Stimulated activated CD8-positive, alpha-beta memory T cell treated with anti-CD3 and anti-CD28 coated beads, Interleukin-12 subunit alpha, Interleukin-12 subunit beta, amount 100 ng/mL, for 4 hours (primary cell): ENCODE measurements at regions not wholly inside any gene's neighbourhood (a gene's known extent, or its start where the extent isn't known, plus 50 kb on each side); places are given as distances from the start of the nearest gene placed in this dataset.

Experiments used
- DNase-seq: peaks from one replicate; pipeline ENCODE4 v3.0.0-alpha.2; 2020; ENCODE audit warnings: low read depth

DNA sequence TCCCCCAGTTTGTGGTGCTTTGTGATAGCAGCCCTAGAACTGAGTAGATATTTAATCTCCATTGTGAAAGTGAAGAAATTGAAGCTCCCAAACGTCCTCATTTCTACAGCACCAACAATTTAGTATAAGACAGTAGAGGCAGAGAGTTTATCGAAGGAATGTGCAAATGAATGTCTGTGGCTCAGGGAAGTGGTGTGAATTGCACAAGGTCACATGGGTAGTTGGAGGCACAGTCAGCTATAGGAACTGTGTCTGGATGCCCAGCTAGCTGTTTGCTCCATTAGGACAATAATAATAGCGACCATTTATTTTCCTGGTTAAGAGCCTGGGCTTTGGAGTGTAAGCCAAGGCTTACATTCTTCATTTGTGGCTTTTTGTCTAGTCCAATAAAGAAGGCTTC, 144.4 kb upstream of the USP24 start:
- DNase-seq, result no peak

DNA sequence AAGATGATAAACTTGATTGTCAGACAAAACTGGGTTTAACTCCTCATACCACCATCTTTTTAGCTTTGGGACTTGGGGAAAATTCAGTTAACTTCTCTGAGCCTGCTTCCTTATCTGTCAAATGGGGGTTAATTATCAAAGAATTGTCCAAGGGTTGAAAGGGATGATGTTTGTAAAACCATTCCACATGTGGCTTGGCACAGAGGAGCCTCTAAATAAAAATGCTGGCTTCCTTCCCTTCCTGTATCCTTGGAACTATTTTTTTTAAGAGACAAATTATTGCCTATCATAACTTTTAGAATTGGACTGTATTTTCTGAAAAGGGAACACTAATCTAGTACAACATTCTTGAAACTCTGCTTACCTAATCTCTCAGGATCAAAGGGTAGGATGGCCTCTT, 143.4 kb upstream of the USP24 start:
- no peak for DNase-seq

DNA sequence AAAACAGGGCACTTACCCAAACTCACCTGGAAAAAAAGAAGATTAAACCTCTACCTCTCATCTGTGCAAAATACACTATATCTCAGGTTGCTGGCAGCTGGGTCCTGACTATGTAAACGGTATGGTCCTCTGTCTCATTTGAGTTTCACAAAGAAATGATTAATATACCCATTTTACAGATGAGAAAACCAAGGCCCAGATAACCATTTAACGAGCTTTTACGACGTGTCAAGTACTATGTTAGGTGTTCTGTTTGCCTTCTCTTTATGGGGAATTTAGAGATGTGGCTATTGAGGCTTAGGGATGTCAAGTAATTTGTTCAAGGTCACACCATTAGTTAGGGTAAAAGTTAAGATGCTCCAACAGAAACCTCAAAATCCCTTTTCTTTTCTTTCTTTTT, 140.4 kb upstream of the USP24 start:
- no peak for DNase-seq

DNA sequence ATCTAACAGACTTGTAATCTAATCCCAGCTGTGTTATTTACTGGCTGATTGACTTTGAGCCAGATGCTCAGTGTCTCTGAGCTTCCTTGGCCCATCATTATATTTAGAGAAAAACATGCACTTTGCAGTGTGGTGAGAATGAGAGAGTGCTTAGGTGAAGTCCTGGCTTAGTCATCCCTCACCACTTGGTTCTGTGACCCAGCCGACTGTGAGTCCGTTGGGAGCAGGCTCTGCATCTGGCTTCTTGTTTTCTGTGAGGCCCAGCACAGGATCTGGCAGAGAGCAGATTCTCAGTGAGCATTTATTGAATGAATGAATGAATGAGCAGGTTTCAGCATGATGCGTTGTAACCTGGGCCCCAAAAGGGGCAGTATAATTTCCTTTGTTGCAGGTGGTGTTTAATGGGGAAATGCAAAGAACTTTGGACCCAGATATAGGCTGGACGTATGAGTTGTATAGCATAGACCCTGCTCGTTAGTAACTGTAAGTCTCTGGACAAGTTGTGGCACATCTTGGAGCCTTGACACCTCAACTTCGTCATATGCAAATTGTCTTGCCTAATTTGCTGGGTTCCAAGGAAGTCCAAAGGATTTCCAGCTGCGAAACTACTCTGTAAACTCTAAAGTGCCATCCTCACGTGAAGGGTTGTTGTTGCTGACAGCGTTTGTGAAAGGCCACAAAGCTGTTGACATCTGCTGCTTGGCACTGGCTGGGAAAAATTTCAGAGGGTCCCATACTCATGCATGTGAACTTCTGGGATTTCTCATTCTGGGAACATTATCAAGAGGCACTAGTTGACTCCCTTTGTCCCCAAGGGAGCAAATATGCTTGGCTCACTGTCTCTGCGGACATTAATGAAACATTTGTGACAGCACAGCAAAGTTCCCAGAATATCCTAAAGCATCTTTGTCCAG, 138.8 kb upstream of the USP24 start:
- no peak for DNase-seq

DNA sequence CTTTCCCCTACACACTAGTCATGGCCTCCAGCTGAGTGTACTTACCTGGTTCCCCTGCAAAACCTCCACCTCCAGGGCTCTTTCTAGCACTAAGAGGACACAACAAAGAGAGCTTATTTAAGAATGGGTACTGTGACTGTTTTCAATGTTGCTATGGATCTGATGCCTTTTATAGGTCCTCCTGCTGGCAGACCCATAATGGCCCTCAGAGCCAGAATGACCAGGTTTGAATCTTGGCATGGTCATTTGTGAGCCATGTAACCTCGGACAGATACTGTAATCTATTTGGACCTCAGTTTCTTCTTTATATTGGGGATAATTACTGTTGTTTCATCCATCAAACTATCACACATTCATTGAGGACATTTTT, 137.6 kb upstream of the USP24 start:
- DNase-seq, result no peak

- DNase-seq, result no peak
These were observed 137.1 kb upstream of the USP24 start for GRCh38 chr1:55352080-55352810.

GRCh38 chr1:55348356-55348755, 133.2 kb upstream of the USP24 start:
- no peak for DNase-seq

GRCh38 chr1:55347866-55348265, 132.7 kb upstream of the USP24 start:
- DNase-seq, result no peak

DNA sequence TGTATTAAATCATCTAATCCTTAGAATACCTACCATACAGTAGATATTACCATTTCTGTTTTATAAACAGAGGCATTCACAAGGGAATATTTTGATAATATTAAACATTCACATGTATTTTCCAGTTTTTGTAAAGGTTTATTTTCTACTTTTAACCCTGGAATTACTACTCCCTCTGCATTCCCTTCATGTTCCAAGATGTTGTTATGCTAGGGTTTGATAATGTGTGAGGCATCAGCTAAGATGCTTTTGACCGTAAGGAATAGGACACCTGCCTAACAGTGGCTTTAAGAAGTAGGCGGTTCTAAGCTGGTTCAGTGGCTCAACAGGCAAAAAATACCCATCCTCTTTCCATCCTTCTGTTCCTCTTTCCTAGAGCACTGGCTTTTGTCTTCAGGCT, 131.9 kb upstream of the USP24 start:
- DNase-seq, result no peak

DNA sequence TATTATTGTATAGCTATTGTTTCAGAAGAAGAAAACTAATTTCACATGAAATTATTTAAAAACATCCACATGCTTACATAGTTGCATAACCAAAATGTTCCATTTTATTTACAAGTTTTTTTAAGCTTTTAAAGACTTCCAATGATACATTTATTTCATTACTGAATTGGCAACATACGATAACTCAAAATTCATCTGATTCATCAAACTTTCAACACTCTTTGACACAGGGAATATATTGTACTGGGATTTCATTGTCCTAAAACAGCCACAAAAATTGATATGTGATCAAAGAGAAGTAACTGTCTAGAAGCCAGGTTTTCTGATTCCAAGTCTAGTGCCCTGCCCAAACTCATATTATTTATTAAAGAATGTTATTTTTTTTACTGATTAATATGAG, 131.4 kb upstream of the USP24 start:
- DNase-seq, result no peak

DNA sequence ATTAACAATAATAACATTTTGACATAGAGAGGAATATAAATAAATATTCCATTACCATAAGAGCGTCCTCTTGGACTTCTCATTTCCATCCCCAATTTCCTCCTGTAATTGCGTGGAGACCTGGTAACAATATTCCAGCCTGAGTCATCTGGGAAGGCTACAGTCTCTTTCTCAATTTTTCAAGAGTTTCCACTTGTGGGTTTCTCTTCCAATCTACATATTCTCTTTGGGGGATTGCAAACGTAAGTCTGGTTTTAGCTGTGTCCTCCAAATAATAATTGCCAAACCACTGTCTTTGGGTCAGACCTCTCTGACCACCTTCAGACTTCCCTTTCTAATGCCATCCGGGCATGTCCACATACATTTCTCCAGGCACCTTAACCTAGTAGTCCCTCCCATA, 124.5 kb upstream of the USP24 start:
- no peak for DNase-seq

DNA sequence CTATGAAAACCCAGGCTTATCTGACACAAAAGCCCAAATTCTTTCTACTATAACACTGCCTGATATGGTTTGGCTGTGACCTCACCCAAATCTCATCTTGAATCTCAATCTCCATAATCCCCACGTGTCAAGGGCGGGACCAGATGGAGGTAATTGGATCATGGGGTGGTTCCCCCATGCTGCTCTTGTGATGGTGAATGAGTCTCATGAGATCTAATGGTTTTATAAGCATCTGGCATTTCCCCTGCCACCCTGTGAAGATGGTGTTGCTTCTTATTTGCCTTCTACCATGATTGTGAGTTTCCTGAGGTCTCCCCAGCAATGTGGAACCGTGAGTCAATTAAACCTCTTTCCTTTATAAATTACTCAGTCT, 123.3 kb upstream of the USP24 start:
- DNase-seq, result no peak

- no peak for DNase-seq
These were observed 122.8 kb upstream of the USP24 start for GRCh38 chr1:55337801-55338447.

DNA sequence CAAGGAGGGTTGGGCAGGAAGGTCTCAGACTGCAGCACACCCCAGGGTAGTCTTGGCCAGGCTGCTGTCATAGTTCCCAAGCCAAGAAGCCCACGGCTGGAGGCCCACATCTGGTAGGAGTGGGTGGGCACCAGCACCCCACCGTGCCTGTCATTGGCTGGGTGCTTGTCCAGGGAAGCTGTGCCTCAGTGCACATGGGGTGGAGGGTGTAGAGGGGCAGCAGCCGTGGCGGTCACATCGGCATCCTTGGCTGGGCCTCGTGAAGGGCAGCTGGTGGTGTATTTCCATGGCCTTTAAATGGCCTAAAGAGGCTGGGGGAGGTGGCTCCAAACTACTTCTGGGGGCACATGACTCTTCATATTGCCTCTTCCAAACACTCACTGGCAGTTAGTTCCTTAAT, 119.6 kb upstream of the USP24 start:
- no peak for DNase-seq

- DNase-seq, result no peak
These were observed 119.0 kb upstream of the USP24 start for GRCh38 chr1:55334160-55334559.

DNA sequence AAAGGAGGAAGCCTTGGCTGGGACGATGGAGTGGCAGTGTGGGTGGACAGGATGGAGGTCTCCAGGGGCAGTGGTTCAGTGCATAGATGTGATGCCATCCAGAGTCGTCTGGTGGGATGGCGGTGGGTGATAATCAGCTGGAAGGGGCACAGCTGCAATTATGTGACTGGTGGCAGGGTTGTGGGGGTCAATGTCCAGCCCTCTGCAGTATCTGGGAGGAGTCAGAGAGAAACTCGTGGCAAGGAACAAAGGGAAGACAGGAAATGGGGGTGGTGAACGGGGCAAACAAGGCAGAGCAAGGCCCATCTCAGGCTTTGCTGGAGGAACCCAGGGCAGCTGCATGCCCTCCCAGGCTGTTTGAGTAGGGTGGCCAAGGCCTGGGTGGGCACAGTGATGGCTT, 118.3 kb upstream of the USP24 start:
- DNase-seq, result no peak

GRCh38 chr1:55331351-55331750, 116.2 kb upstream of the USP24 start:
- no peak for DNase-seq

DNA sequence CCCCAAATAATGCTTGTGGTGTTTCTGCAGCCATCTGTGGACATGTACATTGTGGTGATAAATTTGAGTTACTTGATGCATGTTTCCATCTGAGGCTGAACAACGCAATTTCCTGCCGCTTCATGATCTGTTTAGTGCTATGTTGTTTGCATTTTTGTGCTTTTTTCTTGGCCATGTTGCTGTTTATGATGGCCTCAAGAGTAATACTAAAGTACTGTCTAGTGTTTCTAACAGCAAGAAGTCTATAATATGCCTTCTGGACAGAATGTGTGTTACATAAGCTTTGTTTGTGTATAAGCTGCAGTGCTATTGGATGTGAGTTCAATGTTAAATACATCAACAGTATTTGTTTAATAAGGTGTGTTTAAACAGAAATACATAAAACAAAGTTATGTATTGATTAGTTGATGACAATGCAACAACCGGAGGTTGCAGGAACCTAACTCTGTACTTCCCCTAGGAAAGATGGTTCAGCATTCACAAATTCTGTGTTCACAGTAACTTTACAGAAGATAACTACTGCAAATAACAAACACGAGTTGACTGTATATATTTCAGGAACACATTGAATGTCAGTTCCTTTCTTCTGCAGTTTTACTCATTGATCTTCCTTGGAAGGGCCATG, 114.8 kb upstream of the USP24 start:
- no peak for DNase-seq

GRCh38 chr1:55329091-55329490, 113.9 kb upstream of the USP24 start:
- no peak for DNase-seq

GRCh38 chr1:55326496-55327243, 111.5 kb upstream of the USP24 start:
- DNase-seq, result no peak

- no peak for DNase-seq
These were observed 108.6 kb upstream of the USP24 start for GRCh38 chr1:55323760-55324159.

DNA sequence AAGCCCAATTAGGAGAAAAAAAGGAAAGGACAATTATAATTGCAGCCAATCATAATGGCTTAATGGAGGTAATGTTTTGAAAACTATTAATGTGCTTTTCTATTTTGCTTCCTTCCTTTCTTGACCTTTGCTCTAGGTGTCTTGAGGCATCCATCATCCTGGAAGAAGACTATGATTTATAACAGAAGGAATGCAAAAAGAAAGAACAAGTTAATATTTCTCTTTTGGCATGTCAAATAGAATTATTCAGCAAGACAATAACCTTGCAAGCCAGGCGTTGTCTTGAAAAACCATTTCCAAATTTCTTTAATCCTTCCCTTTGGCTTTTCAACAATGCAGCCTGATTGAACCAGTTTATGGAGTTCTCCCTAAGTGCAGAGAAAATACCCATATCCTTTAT, 107.7 kb upstream of the USP24 start:
- DNase-seq, result no peak
